ENCODE measurements at regions not wholly inside any gene's neighbourhood (a gene's known extent, or its start where the extent isn't known, plus 50 kb on each side); places are given as distances from the start of the nearest gene placed in this dataset.

- DNase-seq (ENCODE audit: low spot score) (no peak), ATAC-seq (ENCODE audit: low FRiP score) (no peak)
- TF ChIP-seq CTCF (IDR thresholded peaks at IDR 0.05): no peak
Observed at GRCh38 chr22:49090853-49091135, 736.9 kb downstream of the BRD1 start.

DNA sequence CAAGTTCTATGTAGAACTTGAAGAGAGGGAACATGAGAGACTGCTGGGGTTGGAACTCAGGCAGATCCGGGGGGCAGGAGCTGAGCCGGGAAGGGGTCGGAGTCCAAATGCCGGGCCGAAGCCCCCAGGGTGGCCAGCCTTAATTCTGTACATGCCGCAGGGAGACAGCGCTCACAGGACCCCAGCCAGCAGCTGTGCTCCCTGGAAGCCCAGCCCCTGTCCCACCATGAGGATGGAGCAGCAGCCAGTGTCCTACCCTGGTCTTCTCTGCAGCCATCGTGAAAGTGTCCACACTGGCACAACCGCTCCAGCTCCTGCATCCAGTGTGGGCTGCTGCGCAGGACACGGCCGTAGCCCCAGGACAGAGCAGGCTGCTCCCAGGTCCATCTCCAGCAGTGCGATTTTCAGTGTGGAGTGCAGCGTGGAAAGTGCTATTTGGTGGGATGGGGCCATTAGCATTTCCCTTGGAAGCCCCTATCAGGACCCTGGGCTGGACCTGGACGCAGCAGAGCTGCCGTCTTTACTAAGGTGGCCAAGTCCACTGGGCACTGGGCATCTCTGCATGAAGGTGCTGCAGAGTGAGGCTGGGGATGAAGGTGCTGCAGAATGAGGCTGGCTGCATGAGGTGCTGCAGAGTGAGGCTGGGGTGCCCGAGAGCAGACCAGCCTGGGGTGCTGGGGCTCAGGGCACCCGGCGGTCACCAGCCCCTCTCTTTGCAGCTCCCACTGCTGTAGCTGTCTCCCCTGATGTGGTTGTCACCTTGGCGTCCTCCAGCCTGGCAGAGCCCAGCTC, 737.4 kb downstream of the BRD1 start:
- no peak for TF ChIP-seq CTCF (IDR thresholded peaks at IDR 0.05)

DNA sequence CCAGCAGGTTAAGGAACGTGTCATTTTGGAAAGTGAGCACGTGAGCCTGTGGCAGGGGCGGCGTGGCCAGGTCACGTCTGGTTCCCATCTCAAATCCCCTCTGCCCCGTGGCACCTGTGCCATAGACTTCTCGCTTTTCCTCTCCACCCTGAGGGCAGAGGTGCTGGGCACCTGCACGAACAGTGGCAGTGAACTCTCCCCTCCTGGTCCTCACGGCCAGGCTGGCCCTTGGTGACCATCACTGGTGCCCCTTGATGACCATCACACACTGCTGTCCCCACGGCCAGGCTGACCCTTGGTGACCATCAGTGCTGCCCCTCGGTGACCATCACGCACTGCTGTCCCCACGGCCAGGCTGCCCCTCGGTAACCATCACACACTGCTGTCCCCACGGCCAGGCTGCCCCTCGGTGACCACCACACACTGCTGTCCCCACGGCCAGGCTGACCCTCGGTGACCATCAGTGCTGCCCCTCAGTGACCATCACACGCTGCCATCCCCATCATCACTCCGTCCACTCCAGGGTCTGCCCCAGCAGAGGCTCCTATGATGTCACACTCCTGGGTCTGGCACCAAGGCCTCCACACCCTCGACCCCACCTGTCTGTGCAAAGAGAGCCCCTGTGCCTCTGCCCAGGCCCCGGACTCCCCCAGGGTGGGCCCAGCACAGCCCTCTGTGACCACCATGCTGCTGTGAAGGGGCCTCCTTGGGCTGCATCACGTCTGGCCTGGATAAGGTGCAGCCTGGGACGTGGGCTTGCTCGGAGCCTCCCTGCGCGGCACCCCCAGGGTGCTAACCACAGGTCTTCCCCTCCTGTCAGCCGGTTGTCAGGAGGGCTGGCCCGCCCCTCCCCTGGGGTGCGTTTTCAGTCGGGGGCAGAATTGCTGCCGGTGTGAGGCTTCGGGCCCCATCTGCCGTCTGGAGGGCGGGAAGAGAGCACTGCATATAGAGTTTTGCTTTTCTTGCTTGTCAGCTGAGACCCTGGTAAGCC, 738.6 kb downstream of the BRD1 start:
- DNase-seq (ENCODE audit: low spot score) (no peak), ATAC-seq (ENCODE audit: low FRiP score) (no peak)
- TF ChIP-seq CTCF (IDR thresholded peaks at IDR 0.05): no peak

More for the DNA sequence above, 737.4 kb downstream of the BRD1 start:
- DNase-seq (ENCODE audit: low spot score) (no peak), ATAC-seq (ENCODE audit: low FRiP score) (no peak)

- DNase-seq (ENCODE audit: low spot score) (no peak), ATAC-seq (ENCODE audit: low FRiP score) (no peak)
- no peak for TF ChIP-seq CTCF (IDR thresholded peaks at IDR 0.05)
Observed at GRCh38 chr22:49087716-49088601, 739.7 kb downstream of the BRD1 start.

- DNase-seq (ENCODE audit: low spot score) (no peak), ATAC-seq (ENCODE audit: low FRiP score) (no peak)
- TF ChIP-seq CTCF (IDR thresholded peaks at IDR 0.05): no peak
Observed at GRCh38 chr22:49087198-49087597, 740.5 kb downstream of the BRD1 start.

DNA sequence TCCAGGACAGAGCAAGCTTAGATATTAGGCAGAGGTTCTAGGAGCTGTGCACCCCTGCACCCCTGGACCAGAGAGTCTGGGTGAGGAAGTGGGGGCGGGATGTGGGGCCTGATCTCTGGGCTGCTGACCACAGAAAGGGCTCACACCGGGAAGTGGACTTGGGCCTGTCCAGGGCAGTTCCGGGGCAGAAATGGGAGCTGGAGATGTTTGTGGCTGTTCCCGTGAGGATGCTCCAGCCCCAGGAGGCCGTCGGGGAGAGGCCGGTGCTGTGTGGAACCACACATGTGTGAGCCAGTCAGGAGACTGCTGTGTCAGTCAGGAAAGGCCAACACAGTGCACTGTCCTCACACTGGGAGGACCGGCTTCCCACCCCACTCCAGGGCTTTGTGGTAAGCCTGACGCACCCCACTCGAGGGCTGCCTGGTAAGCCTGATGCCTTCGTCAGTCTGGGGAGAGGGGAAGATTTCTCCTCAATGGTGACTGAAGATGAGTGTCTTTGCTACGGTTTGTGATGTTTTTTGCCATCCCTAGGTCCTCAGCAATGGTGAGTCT, 741.0 kb downstream of the BRD1 start:
- ATAC-seq (ENCODE audit: low FRiP score): no peak
- no peak for DNase-seq (ENCODE audit: low spot score)
- TF ChIP-seq CTCF (IDR thresholded peaks at IDR 0.05): no peak

Data from omental fat pad (tissue), 3 donors.